Testis (tissue), 2 donors: ENCODE measurements at regions not wholly inside any gene's neighbourhood (a gene's known extent, or its start where the extent isn't known, plus 50 kb on each side); places are given as distances from the start of the nearest gene placed in this dataset.

Experiments
- DNase-seq: peaks from one replicate; pipeline ENCODE4 v3.0.0-alpha.2; 2019
- H3K27ac ChIP-seq, 2 donors: fragments of 200-600 bp; sonication (generic); one replicate each; pipeline ENCODE4 v1.5.1; 2019
- H3K27me3 ChIP-seq: fragments of 200-600 bp; sonication (generic); one replicate; pipeline ENCODE4 v1.5.1; 2019
- H3K36me3 ChIP-seq: fragments of 200-600 bp; sonication (generic); one replicate; pipeline ENCODE4 v1.5.1; 2017; ENCODE audit warnings: low read depth; ENCODE audit errors: missing control alignments
- H3K4me1 ChIP-seq: fragments of 200-600 bp; sonication (generic); one replicate; pipeline ENCODE4 v1.5.1; 2019
- H3K4me3 ChIP-seq, 2 donors: fragments of 200-600 bp; sonication (generic); one replicate each; pipeline ENCODE4 v1.5.1; 2017 to 2019
- H3K9me3 ChIP-seq: fragments of 200-600 bp; sonication (generic); one replicate; pipeline ENCODE4 v1.5.1; 2017
- CTCF ChIP-seq, 3 experiments: fragments of 450-650 bp in 2 of 3; fragments of 200-600 bp in 1 of 3; sonication (generic) in 1 of 3; IDR thresholded peaks; one replicate each; pipeline ENCODE4 v1.5.1; 2016 to 2019; ENCODE audit warnings: antibody characterized with exemption in 3 of 3, mild to moderate bottlenecking in 2 of 3, moderate library complexity in 1 of 3
- POLR2A ChIP-seq: fragments of 450-650 bp; IDR thresholded peaks from one replicate; pipeline ENCODE4 v1.6.1; 2017; ENCODE audit warnings: antibody characterized with exemption, mild to moderate bottlenecking, moderate library complexity
- WGBS, 2 donors: methylation state at CpG; one replicate each; pipeline ENCODE4 v1.1.5; 2018; 5-methylcytosine and 5-hydroxymethylcytosine counted together
- intact Hi-C: fragments of 100-400 bp; cut with DNase I; formaldehyde crosslinking; loops from one replicate; pipeline ENCODE4 v1.15.1; 2023; ENCODE audit warnings: low total_unique reads

GRCh38 chr1:166322470-166322869 lies 155.7 kb upstream of the FAM78B start:
- 73 to 87% methylated on average over 3 of the region's 3 CpGs for whole genome bisulfite sequencing, 2 donors
- Histone ChIP-seq H3K4me3 (no peak overlapping the region), H3K27ac (no peak overlapping the region), H3K27me3 (no peaks in the 10 kb centered on the region), H3K36me3 (no peaks in the 10 kb centered on the region), H3K9me3 (no peaks in the 10 kb centered on the region), H3K4me1 (no peaks in the 10 kb centered on the region)
- DNase-seq, result no peak
- intact Hi-C loops, result no loop called here
- TF ChIP-seq CTCF (IDR thresholded peaks at IDR 0.05) (no peak), POLR2A (no peak)

GRCh38 chr1:166327886-166328285 lies 161.1 kb upstream of the FAM78B start:
- Histone ChIP-seq H3K4me3 (no peak overlapping the region), H3K27ac (no peak overlapping the region), H3K4me1 (no peaks in the 10 kb centered on the region), H3K9me3 (no peaks in the 10 kb centered on the region), H3K36me3 (no peaks in the 10 kb centered on the region), H3K27me3 (no peaks in the 10 kb centered on the region)
- TF ChIP-seq POLR2A (no peak), CTCF (IDR thresholded peaks at IDR 0.05) (no peak)
- 64 to 68% methylated on average over 5 of the region's 5 CpGs for WGBS, 2 donors
- DNase-seq, result no peak
- intact Hi-C loops, result no loop called here

- Histone ChIP-seq H3K4me1 (no peaks in the 10 kb centered on the region), H3K27ac (no peak overlapping the region), H3K27me3 (no peaks in the 10 kb centered on the region), H3K36me3 (no peaks in the 10 kb centered on the region), H3K4me3 (no peak overlapping the region), H3K9me3 (no peaks in the 10 kb centered on the region)
- DNase-seq, result no peak
- WGBS, 2 donors, result 84 to 91% methylated on average over 1 of the region's 1 CpG
- no peak for TF ChIP-seq POLR2A
- no peak for TF ChIP-seq CTCF (IDR thresholded peaks at IDR 0.05)
- intact Hi-C loops, result no loop called here
Observed at GRCh38 chr1:166328956-166329355, 162.2 kb upstream of the FAM78B start.

- Histone ChIP-seq H3K27ac (no peak overlapping the region), H3K9me3 (no peaks in the 10 kb centered on the region), H3K4me3 (no peak overlapping the region), H3K27me3 (no peaks in the 10 kb centered on the region), H3K4me1 (no peaks in the 10 kb centered on the region), H3K36me3 (no peaks in the 10 kb centered on the region)
- intact Hi-C loops, result no loop called here
- no peak for TF ChIP-seq CTCF (IDR thresholded peaks at IDR 0.05)
- no peak for TF ChIP-seq POLR2A
- WGBS, 2 donors, result 56 to 73% methylated on average over 1 of the region's 1 CpG
- no peak for DNase-seq
Observed at GRCh38 chr1:166330096-166330495, 163.3 kb upstream of the FAM78B start.

- intact Hi-C loops, result no loop called here
- no peaks in the 10 kb centered on the region for H3K27me3 ChIP-seq
- DNase-seq, result no peak
- no peak overlapping the region for H3K4me3 ChIP-seq
- TF ChIP-seq POLR2A (no peak), CTCF (IDR thresholded peaks at IDR 0.05) (no peak)
- H3K27ac ChIP-seq, result no peak overlapping the region
- no peaks in the 10 kb centered on the region for H3K4me1 ChIP-seq
- 77 to 96% methylated on average over 2 of the region's 2 CpGs for WGBS, 2 donors
- no peaks in the 10 kb centered on the region for H3K36me3 ChIP-seq
- H3K9me3 ChIP-seq, result no peaks in the 10 kb centered on the region
Observed at GRCh38 chr1:166338105-166338504, 171.3 kb upstream of the FAM78B start.
